ENCODE measurements at regions not wholly inside any gene's neighbourhood (a gene's known extent, or its start where the extent isn't known, plus 50 kb on each side); places are given as distances from the start of the nearest gene placed in this dataset.

- no peak for DNase-seq
Observed at GRCh38 chr13:47502166-47502565, 498.9 kb downstream of the SUCLA2 start.

GRCh38 chr13:47499358-47500150, 501.5 kb downstream of the SUCLA2 start:
- no peak for DNase-seq

- DNase-seq, result no peak
Observed at GRCh38 chr13:47484548-47484947, 516.5 kb downstream of the SUCLA2 start.

- no peak for DNase-seq
Observed at GRCh38 chr13:47481536-47481935, 519.5 kb downstream of the SUCLA2 start.

GRCh38 chr13:47480951-47481350, 520.1 kb downstream of the SUCLA2 start:
- no peak for DNase-seq

GRCh38 chr13:47480121-47480520, 521.0 kb downstream of the SUCLA2 start:
- DNase-seq, result no peak

GRCh38 chr13:47478985-47479384, 522.1 kb downstream of the SUCLA2 start:
- DNase-seq, result no peak

- DNase-seq, result no peak
Observed at GRCh38 chr13:47475441-47475948, 525.6 kb downstream of the SUCLA2 start.

GRCh38 chr13:47474839-47475238, 526.2 kb downstream of the SUCLA2 start:
- DNase-seq, result no peak

GRCh38 chr13:47474326-47474725, 526.7 kb downstream of the SUCLA2 start:
- no peak for DNase-seq

- DNase-seq, result no peak
Observed at GRCh38 chr13:47472516-47472915, 528.6 kb downstream of the SUCLA2 start.

GRCh38 chr13:47463726-47464125, 537.3 kb downstream of the SUCLA2 start:
- DNase-seq, result no peak

GRCh38 chr13:47463002-47463401, 538.1 kb downstream of the SUCLA2 start:
- DNase-seq, result no peak

GRCh38 chr13:47461816-47462215, 539.3 kb downstream of the SUCLA2 start:
- DNase-seq, result no peak

- no peak for DNase-seq
Observed at GRCh38 chr13:47459512-47459911, 541.6 kb downstream of the SUCLA2 start.

GRCh38 chr13:47457626-47458025, 543.4 kb downstream of the SUCLA2 start:
- DNase-seq, result no peak

GRCh38 chr13:47455626-47456025, 545.4 kb downstream of the SUCLA2 start:
- DNase-seq, result no peak

GRCh38 chr13:47454986-47455385, 546.1 kb downstream of the SUCLA2 start:
- DNase-seq, result no peak

- DNase-seq, result no peak
Observed at GRCh38 chr13:47437406-47437805, 540.6 kb upstream of the HTR2A start.

- DNase-seq, result no peak
Observed at GRCh38 chr13:47433461-47434005, 536.7 kb upstream of the HTR2A start.

- DNase-seq, result no peak
Observed at GRCh38 chr13:47426126-47426849, 529.4 kb upstream of the HTR2A start.

- no peak for DNase-seq
Observed at GRCh38 chr13:47421525-47421924, 524.7 kb upstream of the HTR2A start.

- no peak for DNase-seq
Observed at GRCh38 chr13:47420568-47420967, 523.7 kb upstream of the HTR2A start.

GRCh38 chr13:47420020-47420419, 523.2 kb upstream of the HTR2A start:
- no peak for DNase-seq
